ENCODE measurements at regions not wholly inside any gene's neighbourhood (a gene's known extent, or its start where the extent isn't known, plus 50 kb on each side); places are given as distances from the start of the nearest gene placed in this dataset.
A peak's percentile ranks its signal among the peaks of the same experiment; 100 is the strongest.

GRCh38 chr15:91552555-91552954, 301.0 kb upstream of the SLCO3A1 start:
- no peak for TF ChIP-seq CTCF (conservative IDR thresholded peaks at IDR 0.05)
- no peak for DNase-seq (ENCODE audit: low read depth, low spot score)
- H3K27ac Mint-ChIP-seq (ENCODE audit: unreplicated experiment): no peak overlapping the region
- no peak overlapping the region for H3K4me3 Mint-ChIP-seq
- H3K4me1 Mint-ChIP-seq: peaks cover 13% of the 10 kb centered on the region
- H3K27me3 Mint-ChIP-seq (ENCODE audit: low read depth): no peaks in the 10 kb centered on the region
- no peaks in the 10 kb centered on the region for H3K36me3 Mint-ChIP-seq (ENCODE audit: low read depth)
- H3K9me3 Mint-ChIP-seq: peaks cover under 1% of the 10 kb centered on the region

- Mint-ChIP-seq H3K9me3 (peaks cover 4% of the 10 kb centered on the region), H3K36me3 (ENCODE audit: low read depth) (no peaks in the 10 kb centered on the region), H3K27me3 (ENCODE audit: low read depth) (no peaks in the 10 kb centered on the region), H3K4me3 (no peak overlapping the region), H3K4me1 (peaks cover 10% of the 10 kb centered on the region), H3K27ac (ENCODE audit: unreplicated experiment) (no peak overlapping the region)
- no peak for TF ChIP-seq CTCF (conservative IDR thresholded peaks at IDR 0.05)
- no peak for DNase-seq (ENCODE audit: low read depth, low spot score)
Measured at GRCh38 chr15:91553196-91553854, 300.2 kb upstream of the SLCO3A1 start.

GRCh38 chr15:91555312-91555711, 298.2 kb upstream of the SLCO3A1 start:
- no peaks in the 10 kb centered on the region for H3K36me3 Mint-ChIP-seq (ENCODE audit: low read depth)
- no peak for TF ChIP-seq CTCF (conservative IDR thresholded peaks at IDR 0.05)
- no peaks in the 10 kb centered on the region for H3K27me3 Mint-ChIP-seq (ENCODE audit: low read depth)
- no peak for DNase-seq (ENCODE audit: low read depth, low spot score)
- H3K27ac Mint-ChIP-seq (ENCODE audit: unreplicated experiment): no peak overlapping the region
- H3K4me3 Mint-ChIP-seq: no peak overlapping the region
- H3K9me3 Mint-ChIP-seq: peaks cover 4% of the 10 kb centered on the region
- H3K4me1 Mint-ChIP-seq: peaks cover 19% of the 10 kb centered on the region

- no peak for TF ChIP-seq CTCF (conservative IDR thresholded peaks at IDR 0.05)
- H3K9me3 Mint-ChIP-seq: peaks cover 4% of the 10 kb centered on the region
- no peak for DNase-seq (ENCODE audit: low read depth, low spot score)
- no peaks in the 10 kb centered on the region for H3K36me3 Mint-ChIP-seq (ENCODE audit: low read depth)
- H3K27me3 Mint-ChIP-seq (ENCODE audit: low read depth): no peaks in the 10 kb centered on the region
- H3K4me3 Mint-ChIP-seq: no peak overlapping the region
- H3K4me1 Mint-ChIP-seq: peaks cover 33% of the 10 kb centered on the region
- no peak overlapping the region for H3K27ac Mint-ChIP-seq (ENCODE audit: unreplicated experiment)
Measured at GRCh38 chr15:91556926-91557325, 296.6 kb upstream of the SLCO3A1 start.

GRCh38 chr15:91559066-91559465, 294.4 kb upstream of the SLCO3A1 start:
- H3K4me3 Mint-ChIP-seq: no peak overlapping the region
- H3K27ac Mint-ChIP-seq (ENCODE audit: unreplicated experiment): peak overlapping the region; percentile 73
- H3K9me3 Mint-ChIP-seq: peaks cover 4% of the 10 kb centered on the region
- H3K27me3 Mint-ChIP-seq (ENCODE audit: low read depth): no peaks in the 10 kb centered on the region
- no peak for DNase-seq (ENCODE audit: low read depth, low spot score)
- H3K36me3 Mint-ChIP-seq (ENCODE audit: low read depth): no peaks in the 10 kb centered on the region
- H3K4me1 Mint-ChIP-seq: peaks cover 32% of the 10 kb centered on the region
- no peak for TF ChIP-seq CTCF (conservative IDR thresholded peaks at IDR 0.05)

Data from neural crest cell (in vitro differentiated cells).